ENCODE measurements at regions not wholly inside any gene's neighbourhood (a gene's known extent, or its start where the extent isn't known, plus 50 kb on each side); places are given as distances from the start of the nearest gene placed in this dataset.

- DNase-seq (ENCODE audit: low read depth): no peak
Measured at GRCh38 chr14:54094765-54095164, 138.1 kb upstream of the BMP4 start.

GRCh38 chr14:54098536-54098935, 141.9 kb upstream of the BMP4 start:
- no peak for DNase-seq (ENCODE audit: low read depth)

GRCh38 chr14:54102051-54102456, 145.4 kb upstream of the BMP4 start:
- no peak for DNase-seq (ENCODE audit: low read depth)

GRCh38 chr14:54102530-54102929, 145.9 kb upstream of the BMP4 start:
- DNase-seq (ENCODE audit: low read depth): no peak

GRCh38 chr14:54104601-54105145, 148.0 kb upstream of the BMP4 start:
- DNase-seq (ENCODE audit: low read depth): no peak

- no peak for DNase-seq (ENCODE audit: low read depth)
Measured at GRCh38 chr14:54105406-54105805, 148.8 kb upstream of the BMP4 start.

GRCh38 chr14:54105898-54106297, 149.3 kb upstream of the BMP4 start:
- DNase-seq (ENCODE audit: low read depth): no peak

GRCh38 chr14:54106661-54107377, 150.2 kb upstream of the BMP4 start:
- DNase-seq (ENCODE audit: low read depth): no peak

- no peak for DNase-seq (ENCODE audit: low read depth)
Measured at GRCh38 chr14:54108481-54109471, 152.2 kb upstream of the BMP4 start.

- DNase-seq (ENCODE audit: low read depth): no peak
Measured at GRCh38 chr14:54109521-54110120, 153.0 kb upstream of the BMP4 start.

- no peak for DNase-seq (ENCODE audit: low read depth)
Measured at GRCh38 chr14:54114941-54115340, 158.3 kb upstream of the BMP4 start.

- no peak for DNase-seq (ENCODE audit: low read depth)
Measured at GRCh38 chr14:54116198-54116885, 159.7 kb upstream of the BMP4 start.

GRCh38 chr14:54116972-54117371, 160.3 kb upstream of the BMP4 start:
- DNase-seq (ENCODE audit: low read depth): no peak

GRCh38 chr14:54117396-54117795, 160.8 kb upstream of the BMP4 start:
- DNase-seq (ENCODE audit: low read depth): no peak

- DNase-seq (ENCODE audit: low read depth): no peak
Measured at GRCh38 chr14:54117924-54118323, 161.3 kb upstream of the BMP4 start.

GRCh38 chr14:54120260-54120659, 163.6 kb upstream of the BMP4 start:
- no peak for DNase-seq (ENCODE audit: low read depth)

- no peak for DNase-seq (ENCODE audit: low read depth)
Measured at GRCh38 chr14:54121466-54122027, 164.9 kb upstream of the BMP4 start.

- DNase-seq (ENCODE audit: low read depth): no peak
Measured at GRCh38 chr14:54123841-54124240, 167.2 kb upstream of the BMP4 start.

- DNase-seq (ENCODE audit: low read depth): no peak
Measured at GRCh38 chr14:54125109-54125508, 168.5 kb upstream of the BMP4 start.

GRCh38 chr14:54126947-54127346, 170.3 kb upstream of the BMP4 start:
- no peak for DNase-seq (ENCODE audit: low read depth)

- no peak for DNase-seq (ENCODE audit: low read depth)
Measured at GRCh38 chr14:54127526-54127925, 170.9 kb upstream of the BMP4 start.
